ENCODE measurements at regions not wholly inside any gene's neighbourhood (a gene's known extent, or its start where the extent isn't known, plus 50 kb on each side); places are given as distances from the start of the nearest gene placed in this dataset.
"Not testable (repeated sequence)": the region's sequence is repeated elsewhere in the genome, so short reads cannot be mapped to it uniquely, and the experiment has no call there.

GRCh38 chr2:65786765-65787164 lies 354.4 kb upstream of the SPRED2 start:
- ATAC-seq (no peak), DNase-seq (no peak)

GRCh38 chr2:65786007-65786717 lies 353.8 kb upstream of the SPRED2 start:
- ATAC-seq (no peak), DNase-seq (no peak)

GRCh38 chr2:65782996-65783650 lies 350.7 kb upstream of the SPRED2 start:
- no peak for DNase-seq
- no peak for ATAC-seq

- no peak for ATAC-seq
- DNase-seq, result no peak
Measured at GRCh38 chr2:65782186-65782585, 349.8 kb upstream of the SPRED2 start.

GRCh38 chr2:65781756-65782155 lies 349.4 kb upstream of the SPRED2 start:
- ATAC-seq, result no peak
- no peak for DNase-seq

GRCh38 chr2:65779021-65779420 lies 346.6 kb upstream of the SPRED2 start:
- no peak for ATAC-seq
- no peak for DNase-seq

- ATAC-seq (no peak), DNase-seq (no peak)
Measured at GRCh38 chr2:65778137-65778536, 345.7 kb upstream of the SPRED2 start.

- DNase-seq (no peak), ATAC-seq (no peak)
Measured at GRCh38 chr2:65775839-65776238, 343.4 kb upstream of the SPRED2 start.

- DNase-seq, result no peak
- no peak for ATAC-seq
Measured at GRCh38 chr2:65767946-65768345, 335.5 kb upstream of the SPRED2 start.

- ATAC-seq, result no peak
Measured at GRCh38 chr2:65766768-65767267, 334.4 kb upstream of the SPRED2 start.

GRCh38 chr2:65765376-65765775 lies 333.0 kb upstream of the SPRED2 start:
- ATAC-seq (no peak), DNase-seq (no peak)

More at GRCh38 chr2:65766768-65767267, 334.4 kb upstream of the SPRED2 start:
- no peak for DNase-seq

GRCh38 chr2:65762068-65762467 lies 329.7 kb upstream of the SPRED2 start:
- no peak for DNase-seq

GRCh38 chr2:65754219-65754618 lies 321.8 kb upstream of the SPRED2 start:
- DNase-seq, result no peak
- no peak for ATAC-seq

More at GRCh38 chr2:65762068-65762467, 329.7 kb upstream of the SPRED2 start:
- ATAC-seq, result no peak

- no peak for ATAC-seq
Measured at GRCh38 chr2:65751408-65751807, 319.0 kb upstream of the SPRED2 start.

GRCh38 chr2:65749545-65749944 lies 317.1 kb upstream of the SPRED2 start:
- ATAC-seq, result no peak
- DNase-seq, result no peak

More at GRCh38 chr2:65751408-65751807, 319.0 kb upstream of the SPRED2 start:
- DNase-seq, result no peak

- not testable (repeated sequence) for DNase-seq, ATAC-seq
Measured at GRCh38 chr2:65747875-65748274, 315.5 kb upstream of the SPRED2 start.

GRCh38 chr2:65746931-65747675 lies 314.7 kb upstream of the SPRED2 start:
- no peak for DNase-seq
- ATAC-seq, result no peak

- ATAC-seq (no peak), DNase-seq (no peak)
Measured at GRCh38 chr2:65744477-65745200, 312.2 kb upstream of the SPRED2 start.

GRCh38 chr2:65742977-65743376 lies 310.6 kb upstream of the SPRED2 start:
- no peak for DNase-seq

GRCh38 chr2:65739927-65740326 lies 307.5 kb upstream of the SPRED2 start:
- DNase-seq (no peak), ATAC-seq (no peak)

More at GRCh38 chr2:65742977-65743376, 310.6 kb upstream of the SPRED2 start:
- no peak for ATAC-seq

- no peak for DNase-seq
Measured at GRCh38 chr2:65737452-65738011, 305.1 kb upstream of the SPRED2 start.

GRCh38 chr2:65731476-65731875 lies 299.1 kb upstream of the SPRED2 start:
- DNase-seq, result no peak
- no peak for ATAC-seq

More at GRCh38 chr2:65737452-65738011, 305.1 kb upstream of the SPRED2 start:
- no peak for ATAC-seq

Measured in stimulated activated naive CD8-positive, alpha-beta T cell treated with anti-CD3 and anti-CD28 coated beads, Interleukin-15, Interleukin-2, amounts not matched to agents 100 U/mL and 50 U/mL, for 24 hours (primary cell).